Calu3 (cell line): ENCODE measurements at regions not wholly inside any gene's neighbourhood (a gene's known extent, or its start where the extent isn't known, plus 50 kb on each side); places are given as distances from the start of the nearest gene placed in this dataset.
"Not testable (repeated sequence)": the region's sequence is repeated elsewhere in the genome, so short reads cannot be mapped to it uniquely, and the experiment has no call there.

Source experiments
- BruUV-seq: library from RNA; stranded (reverse); fragments of 400-500 nt; replicated peaks from 2 replicates; lab custom pipeline; 2021; lab: Mats Ljungman, UMichigan
- CTCF ChIA-PET: fragments of 300-600 bp; sonication (Branson Sonifier 250); formaldehyde crosslinking; loops from one replicate; lab custom pipeline; 2022; ENCODE audit warnings: antibody characterized with exemption; lab: Charles Lee
- DNase-seq: peaks from one replicate; pipeline ENCODE4 v3.0.0; 2022
- H3K27ac Mint-ChIP-seq: one replicate; pipeline ENCODE4 v1.8.0; 2022; ENCODE audit warnings: mixed read lengths; ENCODE audit not compliant: unreplicated experiment
- H3K27me3 Mint-ChIP-seq: one replicate; pipeline ENCODE4 v1.8.0; 2022; ENCODE audit warnings: mixed read lengths; ENCODE audit not compliant: unreplicated experiment
- H3K36me3 Mint-ChIP-seq: one replicate; pipeline ENCODE4 v1.8.0; 2022; ENCODE audit warnings: mild to moderate bottlenecking, moderate library complexity, mixed read lengths; ENCODE audit not compliant: insufficient read depth, unreplicated experiment
- H3K4me1 Mint-ChIP-seq: one replicate; pipeline ENCODE4 v1.8.0; 2022; ENCODE audit warnings: mild to moderate bottlenecking, low read depth, mixed read lengths; ENCODE audit not compliant: unreplicated experiment
- H3K4me3 Mint-ChIP-seq: one replicate; pipeline ENCODE4 v1.8.0; 2022; ENCODE audit warnings: mild to moderate bottlenecking, low read depth, moderate library complexity, mixed read lengths; ENCODE audit not compliant: unreplicated experiment
- H3K9me3 Mint-ChIP-seq: one replicate; pipeline ENCODE4 v1.8.0; 2022; ENCODE audit warnings: low read depth, mixed read lengths; ENCODE audit not compliant: unreplicated experiment
- intact Hi-C: fragments of 100-400 bp; cut with micrococcal nuclease; formaldehyde crosslinking; loops from one replicate; pipeline ENCODE4 v1.10.0; 2022; ENCODE audit not compliant: unreplicated experiment
- TF ChIP-seq, protein P1 (sequence below): fragments of 200-600 bp; IDR thresholded peaks from one replicate; pipeline ENCODE4 v1.8.0; 2022; ENCODE audit warnings: antibody characterized with exemption; ENCODE audit not compliant: unreplicated experiment

DNA sequence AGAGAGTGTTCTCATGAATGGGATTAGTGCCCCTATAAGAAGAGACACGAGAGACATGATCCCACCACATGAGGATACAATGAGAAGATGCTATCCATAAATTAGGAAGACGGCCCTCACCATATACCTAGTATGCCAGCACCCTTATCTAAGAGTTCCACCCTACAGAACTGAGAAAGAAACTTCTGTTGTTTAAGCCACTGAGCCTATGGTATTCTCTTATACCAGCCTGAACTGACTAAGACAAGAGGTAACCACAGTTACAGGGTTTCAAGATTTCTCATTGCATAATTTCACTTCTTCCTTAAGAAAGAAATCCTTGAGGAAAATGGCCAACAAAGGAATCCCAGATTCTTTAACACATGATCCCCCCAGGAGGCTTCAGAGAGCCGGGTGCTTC, 412.4 kb downstream of the NTRK2 start:
- Mint-ChIP-seq H3K4me3 (no peak overlapping the region), H3K27me3 (no peaks in the 10 kb centered on the region), H3K9me3 (no peaks in the 10 kb centered on the region), H3K36me3 (no peaks in the 10 kb centered on the region), H3K4me1 (peaks cover 9% of the 10 kb centered on the region), H3K27ac (no peak overlapping the region)
- CTCF ChIA-PET: no interaction called here
- DNase-seq: no peak
- BruUV-seq: no TSS peak
- intact Hi-C loops: no loop called here
- TF ChIP-seq, protein P1, sequence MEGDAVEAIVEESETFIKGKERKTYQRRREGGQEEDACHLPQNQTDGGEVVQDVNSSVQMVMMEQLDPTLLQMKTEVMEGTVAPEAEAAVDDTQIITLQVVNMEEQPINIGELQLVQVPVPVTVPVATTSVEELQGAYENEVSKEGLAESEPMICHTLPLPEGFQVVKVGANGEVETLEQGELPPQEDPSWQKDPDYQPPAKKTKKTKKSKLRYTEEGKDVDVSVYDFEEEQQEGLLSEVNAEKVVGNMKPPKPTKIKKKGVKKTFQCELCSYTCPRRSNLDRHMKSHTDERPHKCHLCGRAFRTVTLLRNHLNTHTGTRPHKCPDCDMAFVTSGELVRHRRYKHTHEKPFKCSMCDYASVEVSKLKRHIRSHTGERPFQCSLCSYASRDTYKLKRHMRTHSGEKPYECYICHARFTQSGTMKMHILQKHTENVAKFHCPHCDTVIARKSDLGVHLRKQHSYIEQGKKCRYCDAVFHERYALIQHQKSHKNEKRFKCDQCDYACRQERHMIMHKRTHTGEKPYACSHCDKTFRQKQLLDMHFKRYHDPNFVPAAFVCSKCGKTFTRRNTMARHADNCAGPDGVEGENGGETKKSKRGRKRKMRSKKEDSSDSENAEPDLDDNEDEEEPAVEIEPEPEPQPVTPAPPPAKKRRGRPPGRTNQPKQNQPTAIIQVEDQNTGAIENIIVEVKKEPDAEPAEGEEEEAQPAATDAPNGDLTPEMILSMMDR: no peak

DNA sequence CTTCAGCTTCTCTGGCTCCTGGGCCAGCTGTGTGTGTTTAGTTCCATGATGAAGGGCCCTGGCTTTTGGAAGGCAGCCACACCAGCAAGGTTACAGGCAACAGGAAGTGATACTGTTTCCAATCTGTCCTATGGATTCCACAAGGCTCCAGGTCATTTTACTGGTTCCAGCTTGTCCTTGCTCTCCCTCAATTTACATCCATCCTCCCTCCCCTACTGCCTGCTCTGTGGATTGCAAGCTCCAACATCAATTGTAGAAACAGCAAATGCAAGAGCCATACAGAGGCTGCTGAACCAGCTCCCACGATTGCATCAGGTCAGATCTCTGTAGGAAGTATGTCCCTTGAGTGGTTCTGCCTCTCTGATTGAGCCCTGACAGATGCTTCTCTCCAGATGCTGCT, 409.8 kb downstream of the NTRK2 start:
- H3K4me3 Mint-ChIP-seq: no peak overlapping the region
- TF ChIP-seq, protein P1: no peak
- H3K36me3 Mint-ChIP-seq: no peaks in the 10 kb centered on the region
- peaks cover 2% of the 10 kb centered on the region for H3K9me3 Mint-ChIP-seq
- intact Hi-C loops: no loop called here
- H3K27ac Mint-ChIP-seq: no peak overlapping the region
- H3K4me1 Mint-ChIP-seq: no peaks in the 10 kb centered on the region
- CTCF ChIA-PET: no interaction called here
- no peak for DNase-seq
- BruUV-seq: no TSS peak
- no peaks in the 10 kb centered on the region for H3K27me3 Mint-ChIP-seq

DNA sequence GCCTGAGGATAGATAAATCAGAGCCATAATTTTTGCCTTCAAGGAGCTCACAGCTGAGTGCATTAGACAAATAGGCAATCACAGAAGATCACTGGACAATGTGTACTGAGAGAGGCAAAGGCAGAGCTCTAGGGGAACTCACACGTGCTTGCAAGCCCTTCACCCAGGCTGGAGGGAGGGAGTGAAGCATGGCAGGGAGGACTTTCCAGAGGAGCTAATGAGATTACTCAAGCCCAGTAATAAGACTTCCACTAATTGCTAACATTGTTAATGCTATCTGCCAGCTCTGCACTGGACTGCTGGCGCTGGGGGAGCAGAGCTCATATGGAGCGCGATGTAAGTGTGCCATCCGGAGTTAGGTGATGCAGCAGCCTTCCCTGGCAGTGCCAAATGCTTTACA, 408.4 kb downstream of the NTRK2 start:
- CTCF ChIA-PET: no interaction called here
- TF ChIP-seq, protein P1: no peak
- Mint-ChIP-seq H3K4me3 (no peak overlapping the region), H3K9me3 (peaks cover 2% of the 10 kb centered on the region), H3K4me1 (no peaks in the 10 kb centered on the region), H3K27ac (no peak overlapping the region), H3K36me3 (no peaks in the 10 kb centered on the region), H3K27me3 (no peaks in the 10 kb centered on the region)
- no peak for DNase-seq
- BruUV-seq: no TSS peak
- intact Hi-C loops: no loop called here

DNA sequence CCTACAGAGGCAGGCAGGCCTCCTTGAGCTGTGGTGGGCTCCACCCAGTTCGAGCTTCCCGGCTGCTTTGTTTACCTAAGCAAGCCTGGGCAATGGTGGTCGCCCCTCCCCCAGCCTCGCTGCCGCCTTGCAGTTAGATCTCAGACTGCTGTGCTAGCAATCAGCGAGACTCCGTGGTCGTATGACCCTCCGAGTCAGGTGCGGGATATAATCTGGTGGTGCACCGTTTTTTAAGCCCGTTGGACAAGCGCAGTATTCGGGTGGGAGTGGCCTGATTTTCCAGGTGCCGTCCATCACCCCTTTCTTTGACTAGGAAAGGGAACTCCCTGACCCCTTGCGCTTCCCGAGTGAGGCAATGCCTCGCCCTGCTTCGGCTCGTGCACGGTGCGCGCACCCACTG, 407.6 kb downstream of the NTRK2 start:
- intact Hi-C loops, H3K9me3 Mint-ChIP-seq, BruUV-seq, H3K4me3 Mint-ChIP-seq, H3K27ac Mint-ChIP-seq, CTCF ChIA-PET, DNase-seq, H3K4me1 Mint-ChIP-seq, H3K36me3 Mint-ChIP-seq, H3K27me3 Mint-ChIP-seq: not testable (repeated sequence)
